ENCODE measurements at regions not wholly inside any gene's neighbourhood (a gene's known extent, or its start where the extent isn't known, plus 50 kb on each side); places are given as distances from the start of the nearest gene placed in this dataset.

DNA sequence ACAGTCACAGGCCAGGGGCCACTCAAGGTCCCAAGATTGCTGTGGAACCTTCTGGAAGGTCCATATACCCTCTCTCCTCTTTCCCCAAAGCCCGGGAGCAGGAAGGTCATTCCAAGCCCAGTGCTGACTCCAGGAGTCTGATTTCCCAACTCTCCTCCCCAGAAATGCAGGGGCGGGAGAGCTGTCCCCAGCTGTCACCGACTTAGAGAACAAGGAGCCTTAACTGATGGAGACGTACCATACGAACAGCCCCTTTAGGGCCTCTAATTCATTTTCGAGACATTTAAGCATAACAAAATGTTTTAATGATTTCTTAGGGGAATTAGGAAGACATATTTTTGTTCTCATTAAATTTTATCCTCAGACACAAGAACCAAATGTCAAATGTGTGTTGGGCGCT, 99.2 kb downstream of the PHETA1 start:
- no peaks in the 10 kb centered on the region for H3K36me3 ChIP-seq (replicated peaks; ENCODE audit: insufficient read depth, low read depth)
- H4K20me1 ChIP-seq (ENCODE audit: insufficient read depth, poor library complexity, severe bottlenecking): no peaks in the 10 kb centered on the region
- H3K79me2 ChIP-seq: no peaks in the 10 kb centered on the region
- H3K27me3 ChIP-seq: no peaks in the 10 kb centered on the region
- no peak overlapping the region for H3K4me2 ChIP-seq
- DNase-seq (ENCODE audit: low spot score): no peak
- no peaks in the 10 kb centered on the region for H3K4me1 ChIP-seq (ENCODE audit: insufficient read depth)
- no peaks in the 10 kb centered on the region for H3K9me3 ChIP-seq (ENCODE audit: low read depth)
- no peaks in the 10 kb centered on the region for H3K9me2 ChIP-seq (replicated peaks; ENCODE audit: insufficient read depth)
- no peak overlapping the region for H2AFZ ChIP-seq
- no peak for TF ChIP-seq EZH2 (IDR thresholded peaks at IDR 0.05; ENCODE audit: borderline replicate concordance)
- TF ChIP-seq EZH2phosphoT487 (IDR thresholded peaks at IDR 0.05; ENCODE audit: low read depth, severe bottlenecking, unreplicated experiment): no peak
- TF ChIP-seq, protein P1, sequence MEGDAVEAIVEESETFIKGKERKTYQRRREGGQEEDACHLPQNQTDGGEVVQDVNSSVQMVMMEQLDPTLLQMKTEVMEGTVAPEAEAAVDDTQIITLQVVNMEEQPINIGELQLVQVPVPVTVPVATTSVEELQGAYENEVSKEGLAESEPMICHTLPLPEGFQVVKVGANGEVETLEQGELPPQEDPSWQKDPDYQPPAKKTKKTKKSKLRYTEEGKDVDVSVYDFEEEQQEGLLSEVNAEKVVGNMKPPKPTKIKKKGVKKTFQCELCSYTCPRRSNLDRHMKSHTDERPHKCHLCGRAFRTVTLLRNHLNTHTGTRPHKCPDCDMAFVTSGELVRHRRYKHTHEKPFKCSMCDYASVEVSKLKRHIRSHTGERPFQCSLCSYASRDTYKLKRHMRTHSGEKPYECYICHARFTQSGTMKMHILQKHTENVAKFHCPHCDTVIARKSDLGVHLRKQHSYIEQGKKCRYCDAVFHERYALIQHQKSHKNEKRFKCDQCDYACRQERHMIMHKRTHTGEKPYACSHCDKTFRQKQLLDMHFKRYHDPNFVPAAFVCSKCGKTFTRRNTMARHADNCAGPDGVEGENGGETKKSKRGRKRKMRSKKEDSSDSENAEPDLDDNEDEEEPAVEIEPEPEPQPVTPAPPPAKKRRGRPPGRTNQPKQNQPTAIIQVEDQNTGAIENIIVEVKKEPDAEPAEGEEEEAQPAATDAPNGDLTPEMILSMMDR (IDR thresholded peaks at IDR 0.05; ENCODE audit: poor library complexity): no peak
- no peak overlapping the region for H3K27ac ChIP-seq
- WGBS (ENCODE audit: low lambda C conversion rate, missing lambda C conversion rate): 72% methylated on average over 7 of the region's 7 CpGs
- no peak overlapping the region for H3K4me3 ChIP-seq

DNA sequence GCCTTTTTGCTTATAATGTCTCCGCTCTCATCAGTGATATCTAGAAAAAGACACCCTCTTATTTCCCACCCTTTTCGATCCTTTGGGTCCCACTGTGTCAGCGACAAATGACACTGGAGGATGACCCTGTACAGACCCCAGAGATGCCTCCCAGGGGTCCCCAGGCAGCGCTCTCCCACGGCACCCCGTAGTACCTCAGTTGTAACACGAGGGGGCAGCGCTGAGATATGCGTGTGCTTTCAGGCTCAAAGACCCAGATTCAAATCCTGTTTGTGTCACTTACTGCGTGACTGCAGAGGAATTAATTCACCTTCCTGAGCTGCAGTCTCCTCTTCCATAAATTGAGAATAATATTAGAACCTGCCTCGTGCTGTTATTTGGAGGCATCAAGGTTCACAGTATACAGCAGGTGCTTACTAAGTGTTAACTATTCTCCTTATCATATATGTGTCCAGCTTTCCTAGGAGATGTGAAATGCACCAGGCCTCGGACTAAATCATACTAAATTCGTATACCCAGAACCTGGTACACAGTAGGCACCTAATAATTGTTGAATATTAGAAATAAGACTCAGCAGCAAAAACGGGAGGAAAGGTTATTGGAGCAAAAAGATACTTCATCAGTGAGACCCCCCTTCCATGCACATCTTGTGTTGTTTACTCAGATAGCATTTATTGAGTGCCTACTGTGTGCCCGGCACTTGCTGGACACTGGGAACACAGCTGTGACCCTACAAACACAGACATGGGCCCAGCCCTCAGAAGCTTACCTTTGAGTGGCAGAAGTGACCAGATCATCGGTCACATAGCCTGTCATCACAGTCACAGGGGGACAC, 99.9 kb downstream of the PHETA1 start:
- TF ChIP-seq EZH2phosphoT487 (IDR thresholded peaks at IDR 0.05; ENCODE audit: low read depth, severe bottlenecking, unreplicated experiment) (no peak), EZH2 (IDR thresholded peaks at IDR 0.05; ENCODE audit: borderline replicate concordance) (no peak)
- TF ChIP-seq, protein P1 (IDR thresholded peaks at IDR 0.05; ENCODE audit: poor library complexity): no peak
- Histone ChIP-seq H3K4me3 (no peak overlapping the region), H3K27ac (no peak overlapping the region), H2AFZ (no peak overlapping the region), H3K4me1 (ENCODE audit: insufficient read depth) (no peaks in the 10 kb centered on the region), H3K9me3 (ENCODE audit: low read depth) (no peaks in the 10 kb centered on the region), H3K27me3 (no peaks in the 10 kb centered on the region), H3K79me2 (no peaks in the 10 kb centered on the region), H4K20me1 (ENCODE audit: insufficient read depth, poor library complexity, severe bottlenecking) (no peaks in the 10 kb centered on the region), H3K4me2 (no peak overlapping the region), H3K9me2 (replicated peaks; ENCODE audit: insufficient read depth) (no peaks in the 10 kb centered on the region), H3K36me3 (replicated peaks; ENCODE audit: insufficient read depth, low read depth) (no peaks in the 10 kb centered on the region)
- no peak for DNase-seq (ENCODE audit: low spot score)
- WGBS (ENCODE audit: low lambda C conversion rate, missing lambda C conversion rate): 86% methylated on average over 16 of the region's 16 CpGs

DNA sequence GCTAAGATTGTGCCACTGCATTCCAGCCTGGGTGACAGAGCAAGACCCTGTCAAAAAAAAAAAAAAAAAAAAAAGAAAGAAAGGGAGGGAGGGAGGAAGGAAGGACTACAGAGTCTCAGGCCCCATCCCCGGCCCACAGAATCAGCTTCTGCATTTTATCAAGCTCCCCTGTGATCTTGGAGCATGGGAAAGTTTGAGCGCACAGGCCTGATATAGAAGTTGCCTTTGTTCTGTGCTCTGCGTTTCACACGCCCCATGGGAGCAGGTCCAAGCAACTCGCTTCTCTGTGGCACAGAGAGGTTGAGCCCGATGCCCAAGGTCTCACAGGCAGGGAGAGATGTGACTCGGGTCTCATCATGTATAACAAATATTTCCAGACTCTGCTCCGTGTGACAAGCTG, 101.8 kb downstream of the PHETA1 start:
- no peaks in the 10 kb centered on the region for H4K20me1 ChIP-seq (ENCODE audit: insufficient read depth, poor library complexity, severe bottlenecking)
- H3K9me3 ChIP-seq (ENCODE audit: low read depth): no peaks in the 10 kb centered on the region

More for the DNA sequence above, 101.8 kb downstream of the PHETA1 start:
- no peaks in the 10 kb centered on the region for H3K79me2 ChIP-seq
- no peaks in the 10 kb centered on the region for H3K4me1 ChIP-seq (ENCODE audit: insufficient read depth)
- no peak for DNase-seq (ENCODE audit: low spot score)
- no peaks in the 10 kb centered on the region for H3K27me3 ChIP-seq
- no peaks in the 10 kb centered on the region for H3K36me3 ChIP-seq (replicated peaks; ENCODE audit: insufficient read depth, low read depth)
- WGBS (ENCODE audit: low lambda C conversion rate, missing lambda C conversion rate): 76% methylated on average over 8 of the region's 8 CpGs
- TF ChIP-seq EZH2 (IDR thresholded peaks at IDR 0.05; ENCODE audit: borderline replicate concordance) (no peak), EZH2phosphoT487 (IDR thresholded peaks at IDR 0.05; ENCODE audit: low read depth, severe bottlenecking, unreplicated experiment) (no peak)
- TF ChIP-seq, protein P1 (IDR thresholded peaks at IDR 0.05; ENCODE audit: poor library complexity): no peak
- no peaks in the 10 kb centered on the region for H3K9me2 ChIP-seq (replicated peaks; ENCODE audit: insufficient read depth)
- H3K27ac ChIP-seq: no peak overlapping the region
- no peak overlapping the region for H3K4me2 ChIP-seq
- H2AFZ ChIP-seq: no peak overlapping the region
- H3K4me3 ChIP-seq: no peak overlapping the region

Measured in hepatocyte (in vitro differentiated cells).